ENCODE measurements at regions not wholly inside any gene's neighbourhood (a gene's known extent, or its start where the extent isn't known, plus 50 kb on each side); places are given as distances from the start of the nearest gene placed in this dataset.
A peak's percentile ranks its signal among the peaks of the same experiment; 100 is the strongest.

DNA sequence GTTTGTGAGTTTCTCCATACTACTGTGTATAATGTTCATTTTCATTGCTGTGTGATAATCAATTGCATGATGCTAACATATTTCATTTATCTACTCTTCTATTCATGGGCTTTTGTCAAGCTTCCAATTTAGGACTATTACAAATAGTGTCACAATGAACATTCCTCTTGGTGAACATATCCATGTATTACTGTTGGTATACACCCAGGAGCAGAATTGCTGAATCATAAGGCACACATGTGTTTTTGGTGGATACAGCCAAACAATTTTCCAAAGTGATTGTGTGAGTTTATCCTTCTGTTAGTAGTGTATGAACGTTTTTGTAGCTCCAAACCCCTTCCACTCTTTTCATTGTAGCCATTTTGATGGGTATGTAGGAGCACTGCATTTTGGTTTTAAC, 101.6 kb upstream of the COPS8 start:
- TF ChIP-seq, protein P1, sequence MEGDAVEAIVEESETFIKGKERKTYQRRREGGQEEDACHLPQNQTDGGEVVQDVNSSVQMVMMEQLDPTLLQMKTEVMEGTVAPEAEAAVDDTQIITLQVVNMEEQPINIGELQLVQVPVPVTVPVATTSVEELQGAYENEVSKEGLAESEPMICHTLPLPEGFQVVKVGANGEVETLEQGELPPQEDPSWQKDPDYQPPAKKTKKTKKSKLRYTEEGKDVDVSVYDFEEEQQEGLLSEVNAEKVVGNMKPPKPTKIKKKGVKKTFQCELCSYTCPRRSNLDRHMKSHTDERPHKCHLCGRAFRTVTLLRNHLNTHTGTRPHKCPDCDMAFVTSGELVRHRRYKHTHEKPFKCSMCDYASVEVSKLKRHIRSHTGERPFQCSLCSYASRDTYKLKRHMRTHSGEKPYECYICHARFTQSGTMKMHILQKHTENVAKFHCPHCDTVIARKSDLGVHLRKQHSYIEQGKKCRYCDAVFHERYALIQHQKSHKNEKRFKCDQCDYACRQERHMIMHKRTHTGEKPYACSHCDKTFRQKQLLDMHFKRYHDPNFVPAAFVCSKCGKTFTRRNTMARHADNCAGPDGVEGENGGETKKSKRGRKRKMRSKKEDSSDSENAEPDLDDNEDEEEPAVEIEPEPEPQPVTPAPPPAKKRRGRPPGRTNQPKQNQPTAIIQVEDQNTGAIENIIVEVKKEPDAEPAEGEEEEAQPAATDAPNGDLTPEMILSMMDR (IDR thresholded peaks at IDR 0.05; ENCODE audit: low read length, missing control alignments): no peak
- no peak overlapping the region for H3K4me3 ChIP-seq (replicated peaks; ENCODE audit: low read depth, low read length)
- peak; percentile 13 for DNase-seq (ENCODE audit: low read depth)

DNA sequence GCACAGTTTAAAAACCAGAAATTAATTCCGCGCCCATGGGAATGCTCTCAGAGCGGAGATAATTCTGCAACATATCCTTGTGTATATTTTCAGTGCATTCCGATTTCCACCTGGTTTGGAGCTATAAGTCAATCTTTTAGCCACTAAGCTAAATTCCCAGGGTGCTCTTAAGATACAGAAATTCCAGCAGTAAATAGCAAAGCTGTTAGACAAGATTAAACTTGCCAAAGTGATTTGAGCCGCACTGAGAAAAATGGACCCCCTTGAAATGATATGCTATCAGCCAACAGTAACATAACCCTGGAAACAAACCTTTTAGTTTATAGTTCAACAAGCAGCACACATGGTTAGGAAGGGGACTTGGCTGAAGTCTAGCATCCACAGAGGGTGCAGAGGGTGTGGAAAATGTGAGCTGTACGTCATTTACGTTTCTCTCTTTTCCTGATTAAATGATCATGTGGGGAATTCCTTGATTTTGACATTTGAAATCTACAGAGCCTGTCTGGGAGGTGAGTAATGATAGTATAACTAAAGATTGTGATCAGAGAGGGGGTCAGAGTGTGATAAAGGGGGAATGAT, 99.8 kb upstream of the COPS8 start:
- H3K4me3 ChIP-seq (replicated peaks; ENCODE audit: low read depth, low read length): no peak overlapping the region
- DNase-seq (ENCODE audit: low read depth): no peak
- TF ChIP-seq, protein P1 (IDR thresholded peaks at IDR 0.05; ENCODE audit: low read length, missing control alignments): no peak

GRCh38 chr2:236986524-236987330, 99.0 kb upstream of the COPS8 start:
- DNase-seq (ENCODE audit: low read depth): no peak
- TF ChIP-seq, protein P1 (IDR thresholded peaks at IDR 0.05; ENCODE audit: low read length, missing control alignments): no peak
- no peak overlapping the region for H3K4me3 ChIP-seq (replicated peaks; ENCODE audit: low read depth, low read length)

DNA sequence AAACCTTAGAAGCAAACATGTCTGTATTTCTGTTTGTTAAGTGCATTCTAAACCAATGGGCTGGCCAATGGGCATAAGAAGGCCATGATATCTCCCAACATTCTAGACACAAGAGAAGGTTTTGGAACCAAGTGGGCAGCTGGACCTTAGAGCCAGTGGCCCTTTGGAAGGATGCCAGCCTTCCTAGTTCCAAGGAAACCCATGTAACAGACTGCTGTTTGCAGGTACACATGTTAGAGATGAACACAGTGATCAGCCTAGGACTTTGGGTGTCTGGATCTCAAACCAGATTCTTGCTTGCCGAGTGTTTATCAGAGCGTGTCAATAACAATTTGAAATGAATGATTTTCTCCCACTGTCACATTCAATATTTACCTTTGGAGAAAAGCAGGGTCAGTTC, 97.5 kb upstream of the COPS8 start:
- TF ChIP-seq, protein P1 (IDR thresholded peaks at IDR 0.05; ENCODE audit: low read length, missing control alignments): no peak
- H3K4me3 ChIP-seq (replicated peaks; ENCODE audit: low read depth, low read length): no peak overlapping the region
- DNase-seq (ENCODE audit: low read depth): no peak

DNA sequence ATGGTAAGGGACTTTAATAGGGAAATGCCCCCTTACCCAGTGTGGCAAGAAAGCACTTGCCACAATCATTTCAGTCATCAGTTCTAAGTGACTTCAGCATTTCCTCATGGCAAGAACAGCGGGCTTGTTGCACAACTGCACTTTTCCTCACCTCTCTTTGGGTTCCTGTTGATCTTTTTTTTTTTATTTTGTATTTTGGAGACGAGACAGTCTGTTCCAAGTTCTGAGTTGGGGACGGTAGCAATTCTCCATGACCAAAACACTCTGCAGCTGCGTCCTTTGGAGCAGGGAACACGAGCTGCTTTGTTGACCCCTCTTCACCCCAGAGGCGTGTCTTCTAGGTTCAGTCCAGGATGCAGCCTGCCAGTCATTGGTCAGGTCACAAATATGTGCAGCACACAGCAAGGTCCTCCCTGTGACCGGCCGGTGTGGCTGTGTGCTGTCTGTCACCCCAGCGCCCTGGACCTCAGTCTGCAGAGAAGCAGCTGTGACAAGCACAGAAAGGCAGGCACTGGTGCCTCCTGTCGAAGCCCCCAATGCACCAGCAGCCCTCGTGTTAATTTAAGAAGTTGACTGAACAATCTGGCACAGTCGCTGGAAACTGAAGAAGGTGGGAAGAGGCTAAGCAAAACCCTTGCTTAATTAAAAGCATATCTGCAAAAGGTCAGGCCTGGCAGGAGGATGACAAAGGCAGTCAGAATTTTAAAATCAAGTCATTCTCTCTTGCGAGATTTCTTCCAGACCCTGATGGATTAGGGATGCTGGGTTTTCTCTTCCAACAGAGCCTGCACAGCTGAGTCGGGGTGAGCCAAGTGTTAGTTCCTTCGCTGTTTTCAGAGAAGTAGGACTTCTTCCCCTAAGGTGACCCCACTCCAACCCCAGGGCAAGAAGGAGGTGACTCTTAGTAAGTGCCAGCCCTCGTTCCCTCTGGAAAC, 96.7 kb upstream of the COPS8 start:
- peak; percentile 16 for DNase-seq (ENCODE audit: low read depth)
- no peak overlapping the region for H3K4me3 ChIP-seq (replicated peaks; ENCODE audit: low read depth, low read length)
- TF ChIP-seq, protein P1 (IDR thresholded peaks at IDR 0.05; ENCODE audit: low read length, missing control alignments): no peak

DNA sequence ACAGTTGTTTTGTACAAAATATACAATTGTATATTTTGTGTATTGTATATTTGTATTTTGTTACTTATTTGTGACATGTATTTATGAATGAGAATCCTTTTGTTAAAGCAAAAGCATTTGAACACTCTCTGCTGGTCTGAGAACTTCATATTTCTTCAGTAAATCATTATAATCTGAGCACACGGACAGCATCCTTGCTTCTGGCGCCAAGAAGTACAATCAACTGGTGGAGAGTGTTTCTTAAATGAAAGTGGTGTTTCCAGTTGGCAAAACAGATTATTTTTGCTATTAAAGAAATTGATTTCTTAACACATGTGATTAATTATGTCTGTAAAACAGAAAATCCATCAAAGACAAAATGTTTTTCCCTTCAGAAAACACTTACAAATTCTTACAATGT, 95.1 kb upstream of the COPS8 start:
- TF ChIP-seq, protein P1 (IDR thresholded peaks at IDR 0.05; ENCODE audit: low read length, missing control alignments): no peak
- DNase-seq (ENCODE audit: low read depth): no peak

More for the DNA sequence above, 95.1 kb upstream of the COPS8 start:
- H3K4me3 ChIP-seq (replicated peaks; ENCODE audit: low read depth, low read length): no peak overlapping the region

All from fibroblast of pulmonary artery (primary cell).